ENCODE measurements at regions not wholly inside any gene's neighbourhood (a gene's known extent, or its start where the extent isn't known, plus 50 kb on each side); places are given as distances from the start of the nearest gene placed in this dataset.

GRCh38 chrX:84611843-84612636 lies 109.8 kb upstream of the HDX start:
- Histone ChIP-seq H3K4me1 (no peaks in the 10 kb centered on the region), H3K27ac (no peak overlapping the region), H3K27me3 (no peaks in the 10 kb centered on the region), H3K36me3 (no peaks in the 10 kb centered on the region), H3K9me3 (no peaks in the 10 kb centered on the region), H3K4me3 (no peak overlapping the region)
- no peak for TF ChIP-seq CTCF (IDR thresholded peaks at IDR 0.05)
- no peak for DNase-seq

GRCh38 chrX:84634201-84634782 lies 132.0 kb upstream of the HDX start:
- no peak overlapping the region for H3K4me3 ChIP-seq
- no peaks in the 10 kb centered on the region for H3K4me1 ChIP-seq
- no peaks in the 10 kb centered on the region for H3K36me3 ChIP-seq
- TF ChIP-seq POLR2A (IDR thresholded peaks at IDR 0.05) (no peak), CTCF (IDR thresholded peaks at IDR 0.05) (no peak)
- H3K27me3 ChIP-seq, result no peaks in the 10 kb centered on the region
- no peaks in the 10 kb centered on the region for H3K9me3 ChIP-seq
- no peak overlapping the region for H3K27ac ChIP-seq
- no peak for DNase-seq

GRCh38 chrX:84666086-84666485 lies 163.8 kb upstream of the HDX start:
- no peak for DNase-seq
- Histone ChIP-seq H3K4me1 (no peaks in the 10 kb centered on the region), H3K9me3 (no peaks in the 10 kb centered on the region), H3K27me3 (no peaks in the 10 kb centered on the region), H3K27ac (no peak overlapping the region), H3K4me3 (no peak overlapping the region), H3K36me3 (no peaks in the 10 kb centered on the region)
- TF ChIP-seq POLR2A (IDR thresholded peaks at IDR 0.05), result no peak
- no peak for TF ChIP-seq CTCF (IDR thresholded peaks at IDR 0.05)

GRCh38 chrX:84690228-84690627 lies 188.0 kb upstream of the HDX start:
- H3K27me3 ChIP-seq, result no peaks in the 10 kb centered on the region
- no peak for DNase-seq

GRCh38 chrX:84709987-84710386 lies 207.7 kb upstream of the HDX start:
- H3K4me3 ChIP-seq, result no peak overlapping the region
- H3K4me1 ChIP-seq, result no peaks in the 10 kb centered on the region
- no peaks in the 10 kb centered on the region for H3K9me3 ChIP-seq
- H3K27ac ChIP-seq, result no peak overlapping the region
- H3K36me3 ChIP-seq, result no peaks in the 10 kb centered on the region
- DNase-seq, result no peak
- no peaks in the 10 kb centered on the region for H3K27me3 ChIP-seq
- TF ChIP-seq CTCF (IDR thresholded peaks at IDR 0.05) (no peak), POLR2A (IDR thresholded peaks at IDR 0.05) (no peak)

More at GRCh38 chrX:84690228-84690627, 188.0 kb upstream of the HDX start:
- no peak overlapping the region for H3K27ac ChIP-seq
- no peaks in the 10 kb centered on the region for H3K9me3 ChIP-seq
- H3K4me3 ChIP-seq, result no peak overlapping the region
- no peaks in the 10 kb centered on the region for H3K36me3 ChIP-seq
- no peaks in the 10 kb centered on the region for H3K4me1 ChIP-seq
- TF ChIP-seq POLR2A (IDR thresholded peaks at IDR 0.05) (no peak), CTCF (IDR thresholded peaks at IDR 0.05) (no peak)
